GM12892 (cell line): ENCODE measurements at regions not wholly inside any gene's neighbourhood (a gene's known extent, or its start where the extent isn't known, plus 50 kb on each side); places are given as distances from the start of the nearest gene placed in this dataset.

Source experiments
- DNase-seq: peaks from one replicate; pipeline ENCODE4 v3.0.0; 2011; ENCODE audit not compliant: insufficient read length
- FAIRE-seq: peaks from 2 replicates; lab custom pipeline; 2011; peaks lifted over from hg19 to GRCh38; lab: Jason Lieb, UNC
- POLR2A ChIP-seq: IDR thresholded peaks from 2 replicates; pipeline ENCODE4 v1.6.1; 2011; ENCODE audit warnings: low read depth, low read length, control low read depth
- POLR2AphosphoS5 ChIP-seq: IDR thresholded peaks from 2 replicates; pipeline ENCODE4 v1.6.1; 2011; ENCODE audit warnings: low read depth, low read length, control low read depth
- TAF1 ChIP-seq: IDR thresholded peaks from 2 replicates; pipeline ENCODE4 v1.6.1; 2011; ENCODE audit warnings: low read depth, mild to moderate bottlenecking, control low read depth, low read length, borderline replicate concordance

DNA sequence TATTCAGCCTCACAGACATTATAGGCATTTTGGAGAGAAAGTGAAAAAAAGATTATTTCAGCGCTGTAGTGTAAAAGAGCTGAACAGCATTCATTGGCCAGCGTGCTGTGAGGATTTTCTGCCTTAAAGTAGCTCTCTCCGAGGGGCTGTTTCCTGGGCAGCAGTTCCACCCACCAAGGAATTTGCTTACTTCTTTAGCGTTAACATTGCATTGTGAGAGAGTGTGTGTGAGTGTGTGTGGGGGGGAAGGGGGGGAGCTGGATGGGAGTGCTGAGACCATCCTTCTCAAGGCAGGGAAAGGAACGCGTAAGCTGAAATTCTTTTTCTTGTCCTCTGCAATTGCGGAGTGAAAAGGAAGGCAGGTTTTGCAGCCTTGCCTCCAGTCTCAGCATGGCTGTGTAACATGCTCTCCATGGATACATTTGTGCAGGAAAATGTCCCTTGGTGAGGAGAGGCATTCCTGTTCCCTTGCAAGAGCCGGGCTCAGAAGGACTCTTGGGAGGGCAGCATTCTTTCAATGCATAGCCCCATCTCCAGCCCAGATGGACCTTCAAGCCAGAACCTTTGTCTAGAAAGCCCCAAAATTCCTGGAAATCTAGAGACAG, 159.9 kb upstream of the NAV2 start:
- DNase-seq (no peak), FAIRE-seq (no peak)
- TF ChIP-seq POLR2AphosphoS5 (no peak), TAF1 (no peak), POLR2A (no peak)

DNA sequence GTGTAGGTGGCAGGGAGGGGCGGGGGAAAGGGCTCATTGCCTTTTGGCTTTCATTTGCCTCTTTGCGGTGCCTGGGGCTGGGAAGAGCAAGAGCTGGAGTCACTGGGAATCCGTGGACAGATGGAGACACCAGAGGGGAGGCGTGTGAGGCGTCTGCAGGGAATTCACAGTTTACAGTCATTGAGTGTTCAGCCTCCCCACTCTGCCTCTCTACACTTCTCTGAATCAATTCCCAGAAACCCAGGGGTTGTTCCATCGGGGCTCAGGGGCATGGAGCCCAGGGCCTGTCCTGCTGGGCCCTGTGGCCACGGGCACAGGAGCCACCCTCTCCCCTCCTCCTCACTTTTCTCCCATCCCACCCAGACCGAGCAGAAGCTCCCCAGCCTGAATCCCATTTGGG, 160.5 kb upstream of the NAV2 start:
- no peak for FAIRE-seq
- no peak for TF ChIP-seq POLR2AphosphoS5
- TF ChIP-seq TAF1 = no peak
- TF ChIP-seq POLR2A = no peak

DNA sequence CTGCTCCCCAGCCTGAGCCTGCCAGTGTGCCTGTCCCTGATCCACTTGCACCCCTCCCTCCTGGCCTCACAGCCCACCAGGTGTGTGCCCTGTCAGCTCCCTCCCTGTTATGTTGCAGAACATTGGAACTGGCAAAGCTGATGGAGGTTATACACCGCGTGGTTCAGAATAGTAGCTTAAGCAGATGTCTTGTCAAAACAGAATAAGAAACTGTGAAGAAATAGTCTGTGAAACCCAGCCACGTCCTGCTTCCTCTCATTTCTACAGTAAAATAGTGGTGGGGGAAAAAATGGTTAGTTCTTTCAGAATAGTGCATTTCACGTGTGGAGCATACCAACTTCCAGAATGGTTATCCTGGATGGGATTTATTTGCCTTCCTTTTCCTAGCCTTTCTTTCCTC, 161.2 kb upstream of the NAV2 start:
- FAIRE-seq (peak; percentile 14), DNase-seq (no peak)
- TF ChIP-seq TAF1 (no peak), POLR2AphosphoS5 (no peak), POLR2A (no peak)

More for the DNA sequence above, 160.5 kb upstream of the NAV2 start:
- DNase-seq = no peak

DNA sequence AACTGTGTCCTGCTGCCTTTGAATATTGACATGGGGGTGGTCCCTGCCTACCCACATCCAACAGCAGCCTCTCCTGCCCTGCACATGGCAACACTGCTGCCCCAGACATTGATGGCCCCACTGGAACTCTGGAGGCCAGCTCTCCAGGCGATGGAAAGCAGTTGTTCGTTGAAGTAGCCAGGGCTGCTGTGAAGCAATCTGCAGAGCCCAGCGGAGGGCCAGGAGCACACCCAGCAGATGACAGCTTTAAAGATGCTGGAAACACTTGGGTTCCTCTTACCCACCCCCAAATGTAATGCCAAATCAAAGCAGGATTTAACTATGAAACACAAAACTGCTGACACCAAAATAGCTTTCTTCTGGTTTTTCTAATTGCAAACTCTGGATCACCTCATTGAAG, 165.6 kb upstream of the NAV2 start:
- TF ChIP-seq TAF1 (no peak), POLR2A (no peak), POLR2AphosphoS5 (no peak)
- DNase-seq (no peak), FAIRE-seq (no peak)

DNA sequence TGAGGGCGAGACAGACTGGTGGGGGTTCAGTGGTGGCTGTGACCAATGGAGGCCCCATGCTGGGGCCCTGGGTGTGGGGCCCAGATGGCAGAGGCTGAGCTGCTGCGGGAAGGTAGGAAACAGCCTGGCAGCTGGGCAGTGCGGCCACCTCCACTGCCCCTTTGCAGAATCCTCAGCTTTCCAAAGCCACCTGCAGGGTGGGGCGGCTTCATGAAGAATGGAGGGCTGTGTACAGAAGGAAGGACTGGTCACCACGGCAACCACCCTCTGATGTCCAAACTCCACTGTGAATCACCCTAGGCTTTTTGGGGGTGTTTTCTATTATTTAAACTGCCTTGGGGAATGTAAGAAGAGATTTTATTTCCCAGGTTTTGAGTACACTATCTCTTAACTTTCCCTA, 166.3 kb upstream of the NAV2 start:
- DNase-seq (no peak), FAIRE-seq (no peak)
- no peak for TF ChIP-seq TAF1
- no peak for TF ChIP-seq POLR2A

DNA sequence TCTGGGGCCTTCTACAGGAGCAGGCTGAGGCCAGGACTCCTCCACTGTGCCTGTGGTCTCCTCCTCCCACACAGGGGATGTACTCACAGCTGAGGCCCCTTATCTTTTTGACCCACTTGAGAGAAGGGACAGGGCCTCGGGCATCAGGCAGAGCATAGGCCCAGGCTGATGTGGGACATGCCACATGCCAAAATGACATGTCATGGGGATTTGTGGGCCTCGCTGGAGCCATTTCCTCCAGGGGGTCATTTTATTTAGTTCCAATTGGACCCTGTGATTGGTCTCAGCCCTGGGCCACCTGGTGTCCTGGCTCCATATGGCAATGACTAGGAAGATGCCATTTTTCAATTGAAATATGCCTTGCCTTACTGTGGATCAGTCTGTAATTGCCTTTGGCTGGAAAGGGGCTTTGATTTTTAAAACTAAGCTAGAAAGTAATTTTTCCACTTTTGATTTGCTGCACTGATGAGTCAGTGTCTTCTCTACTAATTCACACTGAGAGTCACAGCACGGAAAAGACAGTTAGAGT, 171.1 kb upstream of the NAV2 start:
- no peak for DNase-seq
- no peak for TF ChIP-seq TAF1
- FAIRE-seq = no peak

DNA sequence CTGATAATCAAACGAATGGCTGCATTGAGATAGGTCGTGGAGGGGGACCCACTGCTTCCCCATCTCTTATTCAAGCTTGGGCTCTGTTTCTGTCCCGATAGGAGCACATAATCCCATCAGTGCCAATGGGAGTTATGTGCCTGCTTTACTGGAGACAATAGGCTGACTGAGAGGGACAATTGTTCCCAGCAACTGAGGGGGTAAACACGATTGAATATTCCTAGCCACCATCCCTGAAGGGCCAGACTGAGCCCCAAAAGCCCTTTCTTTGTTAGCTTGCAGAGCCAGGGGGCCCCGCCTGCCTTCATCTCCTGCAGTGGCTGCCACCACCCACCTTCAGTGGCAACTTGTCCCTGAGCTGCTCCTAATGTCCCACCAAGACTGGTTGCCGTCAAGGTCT, 172.8 kb upstream of the NAV2 start:
- DNase-seq (no peak), FAIRE-seq (no peak)
- no peak for TF ChIP-seq POLR2AphosphoS5
- no peak for TF ChIP-seq POLR2A
- TF ChIP-seq TAF1 = no peak

DNA sequence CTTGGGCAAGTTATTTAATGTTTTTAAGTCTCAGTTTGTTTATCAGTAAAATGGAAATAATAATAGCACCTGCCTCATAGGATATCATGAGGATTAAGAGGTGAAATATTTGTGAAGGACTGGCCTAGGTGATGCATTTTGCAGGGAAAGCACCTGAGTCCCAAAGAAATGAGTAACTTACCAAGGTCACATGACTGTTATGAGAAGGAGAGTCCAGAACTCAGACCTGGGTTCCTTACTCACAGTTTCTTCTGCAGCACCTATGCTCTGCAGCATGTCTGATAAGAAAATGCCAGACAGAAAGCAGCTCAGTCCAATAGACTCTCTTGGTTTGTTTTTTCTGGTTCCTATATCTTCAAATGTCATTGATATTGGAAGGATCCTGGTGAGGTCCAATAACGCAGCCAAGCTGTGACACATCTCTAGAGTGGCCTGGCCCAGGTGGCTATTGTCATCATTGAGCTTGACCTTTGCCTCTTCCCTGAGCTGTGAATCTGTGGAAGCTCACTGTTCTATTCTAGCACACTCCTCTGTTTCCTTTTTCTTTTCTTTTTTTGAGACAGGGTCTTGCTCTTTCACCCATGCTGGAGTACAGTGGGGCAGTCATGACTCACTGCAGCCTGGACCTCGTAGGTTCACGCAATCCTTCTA, 174.7 kb upstream of the NAV2 start:
- DNase-seq (no peak), FAIRE-seq (no peak)
- TF ChIP-seq POLR2AphosphoS5 (no peak), TAF1 (no peak), POLR2A (no peak)

DNA sequence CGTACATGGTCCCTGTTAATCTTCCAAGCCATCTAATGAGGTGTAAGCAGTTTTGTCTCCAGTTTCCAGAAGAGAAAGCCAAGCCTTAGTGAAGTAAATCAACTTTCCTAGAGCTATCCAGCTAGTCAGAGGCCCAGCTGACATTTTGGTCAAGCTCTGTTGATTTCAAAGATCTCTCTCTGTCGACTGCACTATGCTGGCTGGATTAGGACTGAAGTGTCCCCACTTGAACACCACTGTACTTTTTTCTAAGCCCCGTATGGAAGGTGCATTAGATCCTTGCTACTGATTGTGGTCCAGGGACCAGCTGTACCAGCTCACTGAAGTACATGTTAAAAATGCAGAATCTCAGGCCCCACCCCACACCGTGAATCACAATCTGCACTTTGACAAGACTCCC, 176.5 kb upstream of the NAV2 start:
- FAIRE-seq = no peak

DNA sequence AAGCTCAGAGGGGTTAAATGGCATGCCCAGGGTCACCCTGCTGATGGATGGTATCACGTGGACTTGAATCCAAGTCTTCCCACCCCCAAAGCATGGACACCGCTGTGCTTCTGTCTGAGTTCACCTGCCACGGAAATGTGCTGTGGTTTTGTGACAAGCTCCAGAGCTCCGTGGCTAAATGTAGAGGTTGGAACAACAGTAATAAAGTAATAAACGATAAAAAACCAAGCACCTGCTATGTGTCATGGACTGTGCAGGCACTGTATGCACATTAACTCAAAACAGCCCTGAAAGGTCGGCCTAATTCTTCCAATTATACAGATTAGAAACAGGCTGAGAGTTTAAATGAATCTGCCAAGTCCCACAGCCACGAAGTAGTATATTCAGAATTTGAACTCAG, 182.1 kb upstream of the NAV2 start:
- TF ChIP-seq POLR2AphosphoS5 = no peak
- no peak for TF ChIP-seq POLR2A
- TF ChIP-seq TAF1 = no peak
- DNase-seq (no peak), FAIRE-seq (no peak)

More for the DNA sequence above, 176.5 kb upstream of the NAV2 start:
- TF ChIP-seq POLR2A (no peak), POLR2AphosphoS5 (no peak), TAF1 (no peak)
- DNase-seq = no peak

DNA sequence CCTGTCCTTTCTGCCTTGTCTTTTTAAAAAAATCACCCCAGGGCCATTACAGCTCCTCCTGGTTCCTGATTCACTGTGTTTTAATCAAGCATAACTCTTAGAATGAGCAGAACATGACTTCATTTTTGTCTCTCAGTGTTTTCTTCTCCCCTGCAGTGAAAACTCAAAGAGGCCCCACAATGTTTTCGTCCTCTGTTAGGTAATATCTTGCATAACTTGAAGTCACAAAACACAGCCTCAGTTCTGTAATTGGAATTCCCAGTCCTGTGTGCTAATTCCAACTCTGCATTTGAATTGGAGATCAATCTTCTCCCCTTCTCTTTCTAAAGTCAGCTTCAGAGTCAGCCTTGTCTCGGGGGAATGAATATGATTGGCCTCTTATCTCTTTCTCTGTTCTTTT, 186.5 kb upstream of the NAV2 start:
- TF ChIP-seq POLR2AphosphoS5 (no peak), TAF1 (no peak), POLR2A (no peak)
- FAIRE-seq (no peak), DNase-seq (no peak)

DNA sequence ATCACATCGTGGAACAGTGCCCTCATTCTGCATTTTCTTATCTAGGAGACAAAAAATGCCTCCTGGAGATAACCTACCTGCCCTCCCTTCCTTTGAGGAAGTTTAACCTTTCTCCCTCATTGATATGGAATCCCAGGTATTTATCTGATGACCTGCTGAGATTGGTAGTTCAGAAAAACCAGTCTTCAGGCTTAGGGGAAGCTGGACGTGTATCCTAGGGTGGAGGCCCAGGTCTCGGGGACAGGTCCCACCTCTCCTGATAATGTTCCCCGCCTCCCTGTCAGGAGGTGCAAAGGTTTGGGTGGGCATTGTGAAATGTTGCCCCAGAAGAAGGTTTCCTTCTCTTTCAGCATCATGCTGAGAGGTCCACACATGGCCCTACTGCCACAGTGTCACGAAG, 186.9 kb upstream of the NAV2 start:
- DNase-seq (no peak), FAIRE-seq (no peak)
- TF ChIP-seq POLR2AphosphoS5 (no peak), TAF1 (no peak), POLR2A (no peak)
